Activated CD8-positive, alpha-beta memory T cell treated with anti-CD3 and anti-CD28 coated beads for 4 hours (primary cell): ENCODE measurements at regions not wholly inside any gene's neighbourhood (a gene's known extent, or its start where the extent isn't known, plus 50 kb on each side); places are given as distances from the start of the nearest gene placed in this dataset.

Source experiments
- DNase-seq, 2 donors: peaks; one replicate each; pipeline ENCODE4 v3.0.0-alpha.2; 2020; ENCODE audit warnings: low read depth in 2 of 2

DNA sequence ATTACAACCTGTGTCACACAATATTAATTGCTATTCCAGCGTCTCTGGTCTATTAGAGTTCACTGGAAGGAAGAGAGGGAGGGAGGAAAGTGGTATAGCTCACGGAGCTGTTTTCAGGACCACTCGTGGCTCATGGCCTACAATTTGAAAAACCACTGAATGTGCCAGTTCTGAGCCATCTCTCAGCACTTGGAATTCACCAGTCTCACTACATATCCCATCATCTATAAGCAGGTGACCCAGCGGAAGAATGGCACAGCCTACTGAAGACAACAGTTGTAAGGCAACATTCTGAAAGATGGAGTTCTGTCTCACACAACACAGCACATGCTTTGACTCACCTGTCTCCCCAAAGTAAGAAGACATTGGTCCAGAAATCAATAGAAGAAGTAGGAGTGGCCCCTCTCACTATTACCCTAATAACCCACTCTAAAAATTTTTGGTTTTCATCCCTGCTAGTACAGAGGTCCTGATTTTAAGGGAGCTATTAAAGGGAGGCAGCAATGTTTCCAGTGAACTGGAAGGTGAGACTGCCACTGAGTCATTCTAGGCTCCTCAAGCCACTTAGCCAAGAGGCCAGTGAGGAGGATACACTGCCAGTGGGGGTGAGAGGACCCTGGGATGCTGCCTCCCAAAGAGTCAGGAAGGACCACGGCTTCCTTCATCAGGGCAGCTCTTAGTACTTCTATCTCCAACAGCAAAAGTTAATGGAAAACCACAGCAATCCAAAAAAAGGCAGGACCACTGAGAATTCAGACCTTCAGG is 50.0 kb upstream of the DOCK9 start:
- no peak for DNase-seq

DNA sequence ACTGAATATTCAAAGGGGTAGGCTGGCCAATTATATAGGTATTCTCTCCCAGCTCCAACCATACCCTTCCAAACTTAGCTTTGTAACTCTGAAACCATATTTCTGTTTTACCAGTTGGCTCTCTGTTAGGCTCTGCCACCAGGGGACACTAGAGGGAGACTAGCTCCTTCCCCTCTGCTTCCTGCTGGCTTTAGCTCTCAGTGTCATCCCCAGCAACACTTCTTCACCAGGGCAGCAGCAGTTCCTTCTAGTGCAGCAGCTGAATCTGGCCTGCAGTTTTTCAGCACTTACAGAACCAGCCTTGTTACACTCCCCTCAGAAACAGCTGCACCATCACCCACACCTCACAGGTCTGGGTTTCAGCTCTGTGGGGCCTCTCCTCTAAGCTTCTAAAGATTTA is 51.0 kb upstream of the DOCK9 start:
- DNase-seq: peak in 1 of 2 donors; percentile 22

DNA sequence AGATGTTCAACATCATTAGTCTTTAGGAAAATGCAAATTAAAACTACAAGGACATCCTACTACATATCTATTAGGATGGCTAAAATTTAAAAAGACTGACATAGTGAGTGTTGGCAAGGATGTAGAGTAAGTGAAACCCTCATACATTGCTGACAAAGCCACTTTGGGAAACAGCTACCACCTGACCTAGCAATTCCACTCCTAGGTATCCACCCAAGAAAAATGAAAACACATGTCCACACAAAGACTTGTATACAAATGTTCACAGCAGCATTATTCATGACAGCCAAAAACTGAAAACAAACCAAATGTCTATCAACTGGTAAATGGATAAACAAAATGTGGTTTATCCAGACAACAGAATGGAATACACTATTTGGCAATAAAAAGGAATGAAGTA is 51.7 kb upstream of the DOCK9 start:
- DNase-seq: no peak

DNA sequence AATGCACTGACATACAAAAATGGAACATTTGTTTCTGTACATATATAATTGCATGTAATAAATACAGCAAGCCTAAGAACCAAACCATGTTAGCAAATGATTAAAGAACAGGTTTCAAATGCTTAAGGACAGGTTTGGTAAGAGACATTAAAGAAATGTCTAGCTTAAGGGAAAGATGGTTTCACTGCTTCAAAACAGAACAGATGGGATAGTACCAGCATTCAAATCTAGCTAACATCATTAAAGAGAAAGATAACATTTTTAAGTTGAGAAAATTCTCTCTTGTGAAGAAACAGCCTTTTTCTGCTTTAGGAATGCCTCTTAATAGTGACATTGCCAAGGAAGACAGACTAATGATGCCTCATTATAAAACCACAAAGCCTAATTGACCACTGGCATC is 52.5 kb upstream of the DOCK9 start:
- no peak for DNase-seq

DNA sequence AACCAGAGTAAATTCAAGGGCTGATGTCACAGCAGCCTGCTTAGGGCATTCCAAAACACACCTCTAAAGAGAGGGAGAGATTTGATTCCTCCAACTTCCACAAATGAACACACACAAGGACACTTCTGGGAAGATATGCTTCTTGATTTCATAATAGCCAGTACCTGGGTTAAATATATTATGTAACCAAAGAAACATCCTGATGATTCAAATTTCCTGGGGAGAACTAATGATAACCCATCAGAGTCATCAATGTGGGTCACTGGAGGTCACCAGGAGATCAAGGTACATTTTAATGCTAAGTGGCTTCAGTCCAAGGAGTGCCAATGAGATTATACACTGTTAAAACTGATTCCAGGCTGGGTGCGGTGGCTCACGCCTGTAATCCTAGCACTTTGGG is 54.0 kb upstream of the DOCK9 start:
- DNase-seq: no peak

DNA sequence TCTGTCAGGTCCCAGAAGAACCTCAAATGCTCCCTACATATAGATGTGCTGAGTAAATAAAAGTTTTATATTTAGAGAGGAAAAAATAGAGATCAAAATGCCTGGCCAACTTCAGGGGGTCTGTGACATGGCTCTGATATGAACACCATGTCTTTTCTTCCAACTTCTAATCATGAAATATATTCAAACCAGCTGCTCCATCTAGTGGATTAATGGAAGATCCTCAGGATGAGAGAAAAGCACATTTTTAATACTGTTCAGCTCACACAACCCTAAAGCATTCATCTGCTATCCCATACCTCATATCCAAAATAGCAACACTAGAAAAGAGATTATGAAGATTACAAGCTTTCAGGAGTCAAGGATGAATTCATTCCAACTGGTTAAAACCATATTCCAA is 56.0 kb upstream of the DOCK9 start:
- no peak for DNase-seq

DNA sequence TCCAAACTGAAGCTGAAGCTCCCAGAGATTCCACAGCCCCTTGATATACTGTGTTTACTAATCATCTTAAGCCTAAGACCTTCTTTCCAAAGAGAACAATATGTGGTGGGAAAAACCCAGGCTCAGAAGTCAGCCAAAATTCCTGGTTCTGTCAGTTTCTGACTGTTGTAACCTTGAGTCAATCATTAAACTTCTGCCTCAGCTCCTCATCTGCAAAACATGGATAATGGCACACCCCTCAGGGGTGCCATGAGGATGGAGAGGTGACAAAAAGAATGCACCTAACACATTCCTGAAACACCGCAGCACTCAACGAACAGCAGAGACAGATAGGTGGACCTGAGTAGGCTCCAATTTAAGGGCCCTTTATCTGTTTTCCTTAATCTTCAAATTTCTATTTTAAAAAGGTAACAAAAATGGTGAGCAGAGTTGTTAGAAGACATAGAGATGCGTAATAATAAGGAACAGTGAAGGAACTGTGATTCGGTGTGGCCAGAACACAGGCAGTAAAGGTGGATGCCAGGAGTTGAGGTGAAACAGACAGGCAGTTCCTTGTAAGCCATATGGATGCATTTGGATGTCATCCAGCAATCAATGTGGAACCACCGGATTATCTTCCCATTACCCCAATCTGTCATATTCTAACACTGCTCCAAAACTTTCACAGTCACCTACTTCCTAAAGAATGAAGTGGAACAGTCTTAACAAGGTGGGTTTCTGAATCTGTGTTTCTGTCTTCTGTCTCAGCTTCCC is 56.6 kb upstream of the DOCK9 start:
- DNase-seq: no peak

DNA sequence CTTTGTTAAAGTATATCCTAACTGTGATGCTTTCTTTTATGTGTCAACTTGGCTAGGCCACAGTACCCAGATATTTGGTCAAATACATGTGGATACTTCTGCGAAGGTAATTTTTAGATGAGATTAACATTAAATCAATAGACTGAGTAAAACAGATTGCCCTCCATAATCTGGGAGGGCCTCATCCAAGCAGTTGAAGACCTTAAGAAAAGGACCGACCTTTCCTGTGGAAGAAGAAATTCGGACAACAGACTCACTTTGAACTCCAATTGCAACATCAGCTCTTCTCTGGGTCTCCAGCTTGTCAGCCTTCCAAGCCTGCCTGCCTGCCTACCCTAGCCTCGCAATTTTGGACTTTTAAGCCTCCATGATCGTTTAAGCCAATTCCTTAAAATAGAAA is 57.9 kb upstream of the DOCK9 start:
- DNase-seq: no peak

DNA sequence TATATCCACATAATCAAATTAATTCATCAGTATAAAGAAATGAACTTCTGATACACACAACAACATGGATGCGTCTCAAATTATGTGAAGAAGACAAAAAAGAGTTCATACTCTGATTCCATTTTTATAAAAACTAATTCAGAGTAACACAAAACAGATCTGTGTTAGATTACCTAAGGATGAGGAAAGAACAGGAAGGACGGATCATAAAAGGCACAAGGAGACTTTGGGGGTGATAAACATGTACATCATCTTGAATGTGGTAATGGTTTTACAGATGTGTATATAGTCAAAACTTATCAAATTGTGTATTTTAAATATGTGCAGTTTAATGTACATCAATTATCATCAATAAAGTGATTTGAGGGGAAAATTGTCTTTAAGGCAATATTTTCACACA is 59.9 kb upstream of the DOCK9 start:
- no peak for DNase-seq

DNA sequence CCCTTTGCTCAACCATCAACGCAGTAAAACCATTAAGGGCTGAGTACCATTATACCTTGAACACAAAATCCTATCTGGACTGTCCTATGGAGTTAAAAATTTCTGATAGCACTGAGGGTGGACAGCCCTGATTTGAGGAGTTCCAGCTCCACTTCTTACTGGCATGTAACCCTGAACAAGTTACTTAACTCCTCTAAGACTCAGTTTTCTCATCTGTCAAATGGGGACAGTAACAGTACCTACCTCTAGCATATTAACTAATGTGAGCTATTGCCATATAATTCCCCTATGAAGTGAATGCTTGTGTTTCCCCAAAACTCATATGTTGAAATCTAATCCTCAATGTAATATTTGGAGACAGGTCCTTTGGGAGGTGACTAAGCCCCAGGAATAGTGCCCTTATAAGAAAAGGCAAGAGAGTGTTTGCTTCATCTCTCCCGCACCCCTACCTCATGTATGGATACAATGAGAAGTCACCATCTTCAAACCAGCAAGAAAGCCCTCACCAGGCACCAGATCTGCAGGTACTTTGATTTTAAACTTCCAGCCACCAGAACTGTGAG is 61.9 kb upstream of the DOCK9 start:
- DNase-seq: no peak

DNA sequence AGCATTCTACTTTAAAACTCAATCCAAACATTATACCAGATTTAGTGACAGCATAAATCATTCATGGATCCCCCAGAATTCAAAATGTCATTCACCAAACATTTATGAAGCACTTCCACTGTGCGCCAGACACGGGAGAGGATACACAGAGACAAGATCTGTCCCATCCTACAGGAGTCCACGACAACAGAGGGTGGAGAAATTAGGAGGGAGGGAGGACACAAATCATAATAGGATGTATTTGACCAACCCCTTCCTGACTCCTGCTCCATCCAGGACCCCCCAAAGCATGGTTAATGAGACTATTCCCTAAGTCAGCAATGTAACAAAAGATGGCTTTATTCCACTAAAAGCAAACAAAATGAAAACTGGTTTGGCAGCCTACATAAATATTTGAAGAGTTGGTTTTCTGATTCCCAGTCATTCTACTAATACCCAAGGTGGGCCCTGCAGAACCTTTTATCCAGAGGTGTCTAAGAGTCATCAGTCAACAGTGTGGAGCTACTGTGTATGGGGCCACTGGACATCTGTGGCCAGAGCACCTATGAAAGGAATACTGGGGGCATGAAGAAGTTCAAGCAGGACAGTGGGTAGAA is 62.8 kb upstream of the DOCK9 start:
- no peak for DNase-seq

DNA sequence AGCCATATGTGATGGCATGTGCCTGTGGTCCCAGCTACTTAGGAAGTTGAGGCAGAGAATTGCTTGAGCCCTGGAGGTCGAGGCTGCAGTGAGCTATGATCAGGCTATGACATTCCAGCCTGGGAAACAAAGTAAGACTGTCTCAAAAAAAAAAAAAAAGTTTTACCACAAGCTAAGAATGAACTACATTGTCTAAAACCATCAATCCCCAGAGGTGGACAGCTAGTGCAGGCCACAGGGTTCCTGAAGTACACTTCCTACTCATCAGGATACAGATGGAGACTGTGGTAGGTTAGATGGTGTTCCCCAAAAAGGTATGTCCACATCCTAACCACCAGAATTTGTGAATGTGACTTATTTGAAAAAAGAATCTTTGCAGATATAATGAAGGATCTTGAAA is 63.5 kb upstream of the DOCK9 start:
- no peak for DNase-seq

DNA sequence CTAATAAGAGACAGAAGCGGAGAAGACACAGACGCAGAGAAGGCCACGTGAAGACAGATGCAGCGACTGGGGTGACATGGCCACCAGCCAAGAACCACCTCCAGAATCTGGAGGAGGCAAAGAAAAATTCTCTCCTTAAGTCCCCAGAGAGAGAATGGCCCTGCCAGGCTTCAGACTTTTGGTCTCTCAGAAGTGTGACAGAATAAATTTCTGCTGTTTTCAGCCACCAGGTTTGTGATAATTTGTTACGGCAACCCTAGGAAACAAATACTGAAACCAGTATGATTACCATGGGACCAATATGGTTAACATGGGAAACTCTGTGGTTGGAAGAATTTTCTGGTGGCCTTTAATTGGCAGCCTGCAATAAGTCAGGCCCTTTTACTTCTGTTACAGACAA is 63.9 kb upstream of the DOCK9 start:
- no peak for DNase-seq

DNA sequence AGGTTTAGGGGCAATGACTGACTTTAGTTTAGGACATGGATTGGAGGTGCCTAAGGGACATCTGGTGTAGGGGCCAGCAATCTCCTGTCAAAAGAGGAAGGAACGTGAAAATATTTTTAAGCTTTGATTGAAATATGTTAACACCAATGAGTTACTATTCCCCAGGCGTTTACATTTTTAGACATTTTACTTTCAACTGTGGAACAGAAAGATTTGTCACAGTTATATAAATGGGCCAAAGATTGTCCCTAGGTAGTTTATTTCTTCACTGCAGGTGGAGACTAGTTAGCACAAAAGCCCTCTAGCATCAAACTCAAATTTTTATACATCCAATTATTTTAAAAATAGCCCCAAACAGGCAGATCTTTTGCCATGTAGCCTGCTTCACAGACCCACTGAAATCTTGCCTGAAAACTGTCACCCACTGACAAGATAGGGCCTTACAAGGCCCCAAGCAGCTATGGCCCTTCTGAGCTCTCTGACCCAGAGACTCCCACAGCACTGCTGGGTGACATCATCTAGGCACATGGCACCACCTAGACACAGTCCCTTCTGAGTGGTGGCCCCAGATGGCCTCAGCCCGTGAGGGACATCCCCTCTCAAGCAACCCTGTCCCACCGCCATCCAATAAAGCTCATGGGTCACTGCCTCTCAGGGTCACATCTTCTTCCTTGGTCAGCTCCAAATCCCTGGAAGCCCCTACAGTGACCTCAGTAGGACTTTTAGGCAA is 64.8 kb upstream of the DOCK9 start:
- no peak for DNase-seq

DNA sequence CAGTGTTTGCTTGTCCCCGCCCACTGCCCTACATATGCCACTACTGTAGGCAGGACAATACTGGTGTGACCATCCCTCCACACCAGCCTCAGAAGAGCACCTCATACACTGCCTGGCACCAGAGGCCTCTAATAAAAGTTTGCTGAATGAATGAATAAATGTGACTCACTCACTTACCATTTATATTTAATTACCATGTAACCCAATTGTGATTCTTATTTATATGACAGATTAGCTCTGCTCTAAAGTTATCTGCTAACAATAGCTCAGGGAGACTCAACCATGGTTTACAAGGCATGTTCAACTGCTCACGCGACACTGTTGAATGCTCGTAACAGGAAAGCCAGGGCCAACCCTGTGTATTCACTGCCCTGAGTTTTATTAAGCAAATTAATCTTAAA is 66.0 kb upstream of the DOCK9 start:
- DNase-seq: no peak

DNA sequence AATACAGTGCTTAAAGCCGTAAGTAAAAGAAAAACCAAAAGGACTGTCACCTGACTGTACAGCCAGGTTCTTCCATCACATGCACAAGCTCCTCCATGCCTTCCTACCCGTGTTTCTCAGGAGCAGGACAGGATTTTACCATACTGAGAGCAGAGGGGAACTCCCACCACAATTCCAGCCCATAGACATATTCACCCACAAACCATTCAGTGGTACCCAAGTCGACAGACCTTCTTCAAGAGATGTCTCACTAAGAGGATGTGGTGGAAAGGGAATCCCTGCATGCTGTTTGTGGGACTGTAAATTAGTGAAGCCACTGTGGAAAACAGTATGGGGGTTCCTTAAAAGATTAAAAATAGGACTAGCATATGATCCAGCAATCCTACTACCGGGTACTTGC is 66.9 kb upstream of the DOCK9 start:
- no peak for DNase-seq

DNA sequence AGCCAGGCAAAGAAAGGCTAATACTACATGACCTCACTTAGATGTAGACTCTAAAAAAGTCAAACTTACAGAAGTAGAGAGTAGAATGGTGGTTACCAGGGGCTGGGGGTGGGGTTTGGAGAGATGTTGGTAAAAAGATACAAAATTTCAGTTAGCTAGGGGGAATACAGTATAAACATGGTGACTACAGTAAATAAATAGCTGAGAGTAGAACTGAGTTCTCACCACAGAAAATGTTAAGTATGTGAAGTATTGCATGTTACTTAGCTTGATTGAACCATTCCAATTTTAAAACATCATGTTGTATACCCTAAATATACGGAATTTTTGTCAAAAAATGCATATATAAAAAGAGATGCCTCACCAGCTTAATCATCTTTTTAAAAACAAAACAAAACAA is 67.5 kb upstream of the DOCK9 start:
- no peak for DNase-seq

DNA sequence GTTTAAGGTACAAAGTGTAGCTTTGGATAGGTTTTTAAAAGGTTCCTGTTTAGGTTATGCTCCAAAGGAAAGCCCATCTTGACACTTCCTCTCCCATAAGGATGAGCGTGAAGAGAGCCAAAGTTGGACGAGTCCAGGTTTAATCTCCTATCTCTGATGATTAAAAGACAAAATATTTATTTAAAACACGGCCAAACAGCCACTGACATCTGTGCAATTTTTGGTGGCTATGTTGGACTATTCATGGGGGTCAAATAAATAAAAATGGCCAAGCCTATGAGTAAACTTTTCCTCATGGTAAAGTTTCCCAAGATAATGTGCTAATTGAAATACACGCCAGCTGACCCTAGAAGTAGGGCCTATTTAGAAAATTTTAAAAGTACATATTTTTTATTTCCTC is 69.0 kb upstream of the DOCK9 start:
- DNase-seq: no peak

DNA sequence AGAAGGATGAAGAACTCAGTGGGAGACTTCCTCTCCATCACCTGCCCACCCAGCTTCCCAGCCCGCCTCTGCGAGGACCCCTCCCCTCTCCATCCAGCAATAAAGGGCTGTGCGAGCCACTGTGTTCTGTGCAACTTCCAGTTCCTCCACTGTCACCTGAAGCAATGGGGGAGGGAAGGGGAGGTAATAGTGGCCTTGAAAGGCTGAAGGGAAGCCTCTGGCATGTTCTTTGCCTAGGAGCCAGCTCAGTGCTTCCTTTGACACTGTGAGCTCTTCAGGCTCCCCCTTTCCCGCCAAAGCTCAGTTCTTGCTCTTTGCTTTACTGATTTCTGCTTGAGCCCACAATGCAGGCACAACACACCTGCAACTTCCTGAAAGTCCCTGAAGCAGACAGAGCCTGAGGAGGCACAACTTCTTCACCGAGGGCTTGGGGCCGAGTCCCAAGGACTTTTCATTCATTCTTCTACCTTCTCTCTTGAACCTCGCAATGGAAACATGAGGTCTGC is 73.2 kb upstream of the DOCK9 start:
- no peak for DNase-seq

DNA sequence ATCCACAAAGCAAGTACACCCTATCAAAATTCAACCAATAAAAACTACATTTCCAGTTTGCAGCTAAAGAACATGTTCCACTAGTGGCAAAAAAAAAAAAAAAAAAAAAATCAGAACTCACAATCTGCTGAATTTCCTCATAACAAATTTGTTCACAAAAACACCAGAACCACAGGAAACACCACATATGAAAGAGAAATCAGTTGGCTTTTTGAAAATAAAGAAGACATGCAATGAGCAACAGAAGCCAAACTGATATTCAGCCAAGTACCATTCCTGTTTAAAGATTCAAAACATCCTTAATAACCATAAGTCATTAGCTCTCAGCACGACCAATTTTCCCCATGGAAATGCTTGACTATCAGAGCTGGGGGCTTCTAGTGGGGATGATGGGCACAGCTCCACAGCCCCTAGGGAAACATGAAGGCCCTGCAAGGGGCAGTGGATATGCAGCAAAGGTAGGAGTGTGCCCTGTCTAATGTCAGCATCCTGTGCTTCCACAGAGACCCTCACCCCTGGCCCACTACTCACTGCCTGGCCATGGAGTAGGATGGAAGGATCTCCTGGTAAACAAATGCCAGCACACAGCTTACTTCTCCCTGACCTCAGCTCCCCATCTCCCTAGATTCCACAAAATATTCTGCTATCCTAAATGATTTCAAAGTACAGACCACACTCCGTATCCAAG is 74.0 kb upstream of the DOCK9 start:
- no peak for DNase-seq

DNA sequence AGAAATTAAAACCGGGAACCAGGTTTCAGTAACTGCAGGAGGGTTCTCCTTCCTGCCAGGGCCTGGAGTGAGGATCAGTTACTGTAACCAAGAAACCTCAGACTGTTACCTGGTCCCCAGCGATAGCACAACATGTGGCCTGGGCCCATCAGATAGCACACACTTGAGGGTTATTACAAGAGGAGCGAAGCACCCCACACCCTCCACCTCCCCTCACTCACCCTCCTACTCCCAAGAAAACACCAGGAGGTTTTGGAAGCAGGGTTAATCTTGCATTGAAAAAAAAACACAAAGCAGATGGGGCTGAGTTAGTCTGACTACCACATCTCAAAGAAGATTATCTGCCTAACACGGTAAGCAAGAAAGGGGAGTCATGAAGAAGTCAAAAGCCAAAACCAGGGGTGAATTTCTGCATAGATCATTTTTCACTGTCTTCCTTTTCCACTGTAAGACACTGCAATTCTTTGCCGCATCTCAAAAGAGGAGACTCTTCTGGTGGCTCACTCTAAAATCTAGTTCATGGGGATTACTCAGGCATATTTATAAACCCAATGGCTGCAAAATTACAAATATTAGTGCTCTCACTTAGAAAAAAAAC is 75.9 kb upstream of the DOCK9 start:
- no peak for DNase-seq
